A549 (cell line): ENCODE measurements at regions not wholly inside any gene's neighbourhood (a gene's known extent, or its start where the extent isn't known, plus 50 kb on each side); places are given as distances from the start of the nearest gene placed in this dataset.

Experiments
- ATAC-seq, 2 experiments: fragments of 200-7000 bp in 1 of 2; fragments of >200 bp in 1 of 2; cut with Nextera tagmentation in 1 of 2; cut with Tn5 transposase in 1 of 2; 3 replicates each; pipeline versions ENCODE4 v1.8.0 to v1.9.1; 2018 to 2020; ENCODE audit warnings: mild to moderate bottlenecking in 1 of 2, moderate library complexity in 1 of 2
- CTCF ChIA-PET: fragments of 300-600 bp; sonication (Branson Sonifier 250); formaldehyde crosslinking; extraction: SDS; loops from one replicate; lab custom pipeline; 2021; ENCODE audit warnings: antibody characterized with exemption, inconsistent platforms; lab: Yijun Ruan, JAX
- POLR2A ChIA-PET: fragments of 350-600 bp; formaldehyde crosslinking; extraction: SDS; loops from one replicate; lab custom pipeline; 2021; ENCODE audit warnings: antibody characterized with exemption, inconsistent platforms; lab: Yijun Ruan, JAX
- DNase-seq, 2 experiments: peaks; one replicate each; pipeline versions ENCODE4 v3.0.0 to v3.0.0-alpha.2; 2011 to 2016; ENCODE audit warnings: low read depth in 1 of 2, low spot score in 1 of 2
- FAIRE-seq: peaks from 2 replicates; lab custom pipeline; 2011; peaks lifted over from hg19 to GRCh38; lab: Jason Lieb, UNC
- H3K27ac ChIP-seq, 2 experiments: fragments of >200 bp; sonication (Bioruptor Twin); formaldehyde crosslinking; 3 replicates each; pipeline ENCODE4 v1.5.1; 2016 to 2017
- H3K4me1 ChIP-seq: fragments of >200 bp; sonication (Bioruptor Twin); formaldehyde crosslinking; 3 replicates; pipeline ENCODE4 v1.6.1; 2016
- H3K4me2 ChIP-seq: fragments of >200 bp; sonication (Bioruptor Twin); formaldehyde crosslinking; 3 replicates; pipeline ENCODE4 v1.6.1; 2016
- H3K4me3 ChIP-seq: fragments of >200 bp; sonication (Bioruptor Twin); formaldehyde crosslinking; 3 replicates; pipeline ENCODE4 v1.5.1; 2016
- H3K9me3 ChIP-seq: fragments of >200 bp; sonication (Bioruptor Twin); formaldehyde crosslinking; 3 replicates; pipeline ENCODE4 v1.6.1; 2016
- CBX2 ChIP-seq: fragments of 200-600 bp; sonication (generic); IDR thresholded peaks from 2 replicates; pipeline ENCODE4 v1.6.1; 2016; ENCODE audit warnings: low read depth, mild to moderate bottlenecking, borderline replicate concordance
- CEBPB ChIP-seq, 2 experiments: fragments of >200 bp in 1 of 2; sonication (Bioruptor Twin) in 1 of 2; formaldehyde crosslinking in 1 of 2; IDR thresholded peaks; 2 replicates each; pipeline ENCODE4 v1.6.1; 2012 to 2016
- CTCF ChIP-seq: fragments of >200 bp; sonication (Bioruptor Twin); formaldehyde crosslinking; IDR thresholded peaks from 3 replicates; pipeline ENCODE4 v1.5.1; 2016
- E2F6 ChIP-seq: IDR thresholded peaks from 2 replicates; pipeline ENCODE4 v1.6.1; 2012; ENCODE audit warnings: low read depth, borderline replicate concordance
- EHMT2 ChIP-seq: fragments of 200-600 bp; sonication (generic); IDR thresholded peaks from 2 replicates; pipeline ENCODE4 v1.6.1; 2016; ENCODE audit warnings: antibody characterized with exemption, low read depth, mild to moderate bottlenecking, moderate library complexity
- EP300 ChIP-seq, 2 experiments: fragments of >200 bp; sonication (Bioruptor Twin); formaldehyde crosslinking; IDR thresholded peaks; 2 replicates in 1 of 2; 3 replicates in 1 of 2; pipeline ENCODE4 v1.6.1; 2016 to 2017
- FOSL2 ChIP-seq, 2 experiments: fragments of 450-650 bp in 1 of 2; fragments of >200 bp in 1 of 2; sonication (Bioruptor Twin) in 1 of 2; formaldehyde crosslinking; IDR thresholded peaks; 2 replicates each; pipeline versions ENCODE4 v1.5.0 to v1.6.1; 2016 to 2020; ENCODE audit warnings: mild to moderate bottlenecking in 1 of 2, moderate library complexity in 1 of 2
- FOXS1 ChIP-seq: fragments of 250-450 bp; sonication (Bioruptor Pico); IDR thresholded peaks from 2 replicates; pipeline ENCODE4 v1.5.0; 2020; ENCODE audit warnings: mild to moderate bottlenecking, moderate library complexity
- GATA3 ChIP-seq: IDR thresholded peaks from 2 replicates; pipeline ENCODE4 v1.6.1; 2012; ENCODE audit warnings: borderline replicate concordance
- HDAC2 ChIP-seq: fragments of 200-600 bp; sonication (generic); IDR thresholded peaks from 2 replicates; pipeline ENCODE4 v1.6.1; 2016
- HEYL ChIP-seq: fragments of 250-450 bp; sonication (Bioruptor Pico); IDR thresholded peaks from 2 replicates; pipeline ENCODE4 v1.8.0; 2021; ENCODE audit warnings: mild to moderate bottlenecking, moderate library complexity
- HOXA7 ChIP-seq: fragments of 250-450 bp; sonication (Bioruptor Pico); IDR thresholded peaks from 2 replicates; pipeline ENCODE4 v1.5.0; 2020; ENCODE audit warnings: mild to moderate bottlenecking, moderate library complexity
- HOXB13 ChIP-seq: fragments of 250-450 bp; sonication (Bioruptor Pico); IDR thresholded peaks from 2 replicates; pipeline ENCODE4 v1.5.0; 2020; ENCODE audit warnings: low read depth, mild to moderate bottlenecking, moderate library complexity
- HOXB5 ChIP-seq: fragments of 250-450 bp; sonication (Bioruptor Pico); IDR thresholded peaks from 2 replicates; pipeline ENCODE4 v1.5.0; 2020; ENCODE audit warnings: mild to moderate bottlenecking, moderate library complexity
- KDM5A ChIP-seq: fragments of 200-600 bp; sonication (generic); IDR thresholded peaks from 2 replicates; pipeline ENCODE4 v1.6.1; 2016; ENCODE audit warnings: antibody characterized with exemption, mild to moderate bottlenecking
- MAFK ChIP-seq: fragments of 450-650 bp; IDR thresholded peaks from 2 replicates; pipeline ENCODE4 v1.6.1; 2014; ENCODE audit not compliant: partially characterized antibody
- NR3C1 ChIP-seq: fragments of >200 bp; sonication (Bioruptor Twin); formaldehyde crosslinking; IDR thresholded peaks from 3 replicates; pipeline ENCODE4 v1.6.1; 2017
- RAD21 ChIP-seq, 2 experiments: fragments of >200 bp in 1 of 2; sonication (Bioruptor Twin) in 1 of 2; formaldehyde crosslinking in 1 of 2; IDR thresholded peaks in 1 of 2; conservative IDR thresholded peaks in 1 of 2; 2 replicates in 1 of 2; 3 replicates in 1 of 2; pipeline ENCODE4 v1.6.1; 2012 to 2018; ENCODE audit warnings: inconsistent platforms in 1 of 2
- RARB ChIP-seq: fragments of 250-450 bp; sonication (Bioruptor Pico); IDR thresholded peaks from 2 replicates; pipeline ENCODE4 v1.8.0; 2021; ENCODE audit warnings: mild to moderate bottlenecking, moderate library complexity
- RCOR1 ChIP-seq: fragments of 150-350 bp; IDR thresholded peaks from 2 replicates; pipeline ENCODE4 v1.6.1; 2014; ENCODE audit warnings: antibody characterized with exemption, low read length, low read depth
- RFX5 ChIP-seq: fragments of 450-650 bp; IDR thresholded peaks from 2 replicates; pipeline ENCODE4 v1.7.1; 2014; ENCODE audit warnings: antibody characterized with exemption, mild to moderate bottlenecking, moderate library complexity
- RNF2 ChIP-seq: fragments of 200-600 bp; sonication (generic); IDR thresholded peaks from 2 replicates; pipeline ENCODE4 v1.6.1; 2016; ENCODE audit warnings: low read depth, mild to moderate bottlenecking, antibody characterized with exemption, moderate library complexity, borderline replicate concordance
- SMC3 ChIP-seq: fragments of >200 bp; sonication (Bioruptor Twin); formaldehyde crosslinking; IDR thresholded peaks from 3 replicates; pipeline ENCODE4 v1.6.1; 2018; ENCODE audit warnings: inconsistent platforms
- TFCP2L1 ChIP-seq: fragments of 250-450 bp; sonication (Bioruptor Pico); IDR thresholded peaks from 2 replicates; pipeline ENCODE4 v1.5.0; 2021; ENCODE audit warnings: mild to moderate bottlenecking
- USF2 ChIP-seq: fragments of 450-650 bp; IDR thresholded peaks from 2 replicates; pipeline ENCODE4 v1.6.1; 2014; ENCODE audit warnings: antibody characterized with exemption
- ZC3H11A ChIP-seq: fragments of 450-650 bp; IDR thresholded peaks from 2 replicates; pipeline ENCODE4 v1.6.1; 2014; ENCODE audit warnings: antibody characterized with exemption, mild to moderate bottlenecking
- WGBS: methylation state at CpG from one replicate; pipeline ENCODE4 v1.1.6; 2017; ENCODE audit errors: missing lambda C conversion rate; 5-methylcytosine and 5-hydroxymethylcytosine counted together

GRCh38 chr17:51430591-51430990 is 170.2 kb downstream of the UTP18 start (continued):
- TF ChIP-seq FOXS1 (CRISPR knock-in tag) (no peak), RNF2 (no peak)

GRCh38 chr17:51434434-51435170 is 174.3 kb downstream of the UTP18 start:
- H3K9me3 ChIP-seq = no peaks in the 10 kb centered on the region
- DNase-seq (peak in 1 of 2 experiments; percentile 55), FAIRE-seq (no peak), ATAC-seq (no peak; a peak in 2 of 6 replicates)
- peaks cover 23% of the 10 kb centered on the region for H3K4me1 ChIP-seq
- TF ChIP-seq FOSL2 (IDR thresholded peaks at IDR 0.05) = no peak
- peak; percentile 18; the same call in 1 of the 2 replicates for TF ChIP-seq FOSL2 (CRISPR knock-in tag; IDR thresholded peaks at IDR 0.05)
- no peak for TF ChIP-seq RARB (CRISPR knock-in tag)
- ChIA-PET POLR2A (interaction anchor here (0.7 kb wide), 1 partner anchor 11 kb away, joined by 3 read pairs; no protein-coding TSS in a partner anchor), CTCF (interaction anchor here (0.7 to 3.3 kb wide), 18 partner anchors 10 to 793 kb away, joined by 3 to 32 read pairs (median 8); no protein-coding TSS in a partner anchor)
- no peak overlapping the region for H3K4me3 ChIP-seq
- H3K27ac ChIP-seq = peak overlapping the region in 1 of 2 experiments; percentile 38; a peak in 2 of 6 replicates
- H3K4me2 ChIP-seq = peak overlapping the region; percentile 48; the same call in 2 of the 3 replicates
- WGBS = 40% methylated on average over 7 of the region's 7 CpGs

GRCh38 chr17:51435171-51435552 is 174.8 kb downstream of the UTP18 start:
- WGBS = 53% methylated on average over 3 of the region's 3 CpGs
- ChIA-PET CTCF (interaction anchor here (0.7 to 3.3 kb wide), 23 partner anchors 9 to 792 kb away, joined by 3 to 32 read pairs (median 5); no protein-coding TSS in a partner anchor), POLR2A (interaction anchor here (0.7 kb wide), 1 partner anchor 11 kb away, joined by 3 read pairs; no protein-coding TSS in a partner anchor)
- FAIRE-seq (no peak), DNase-seq (no peak), ATAC-seq (no peak; a peak in 1 of 6 replicates)
- TF ChIP-seq RAD21 (conservative IDR thresholded peaks at IDR 0.05 in 1 of 2, IDR thresholded peaks at IDR 0.05 in 1 of 2) (no peak), FOSL2 (IDR thresholded peaks at IDR 0.05) (no peak), FOSL2 (CRISPR knock-in tag; IDR thresholded peaks at IDR 0.05) (no peak), TFCP2L1 (CRISPR knock-in tag) (no peak), HOXB5 (no peak), HDAC2 (no peak), KDM5A (no peak), RCOR1 (no peak), RFX5 (no peak), EP300 (IDR thresholded peaks at IDR 0.05) (no peak), NR3C1 (no peak), CBX2 (no peak), E2F6 (no peak)
- Histone ChIP-seq H3K4me1 (peaks cover 23% of the 10 kb centered on the region), H3K4me2 (peak overlapping the region; percentile 48), H3K4me3 (no peak overlapping the region), H3K27ac (peak overlapping the region in 1 of 2 experiments; percentile 38; a peak in 2 of 6 replicates), H3K9me3 (no peaks in the 10 kb centered on the region; the same call in 2 of the 3 replicates)

GRCh38 chr17:51435641-51436091 is 175.3 kb downstream of the UTP18 start:
- peaks cover 23% of the 10 kb centered on the region for H3K4me1 ChIP-seq
- peak overlapping the region in 1 of 2 experiments; percentile 47; a peak in 3 of 6 replicates for H3K27ac ChIP-seq
- CTCF ChIA-PET = interaction anchor here (0.7 to 3.3 kb wide), 28 partner anchors 9 to 136 kb away, joined by 3 to 32 read pairs (median 4); no protein-coding TSS in a partner anchor
- peak; percentile 90 to 91 for DNase-seq
- 2% methylated on average over 5 of the region's 5 CpGs for WGBS
- peak; percentile 96 to 99 for ATAC-seq
- H3K4me2 ChIP-seq = peak overlapping the region; percentile 48
- FAIRE-seq = peak; percentile 54
- POLR2A ChIA-PET = interaction anchor here (0.7 kb wide), 1 partner anchor 12 kb away, joined by 3 read pairs; no protein-coding TSS in a partner anchor
- no peaks in the 10 kb centered on the region; the same call in 1 of the 3 replicates for H3K9me3 ChIP-seq
- no peak overlapping the region for H3K4me3 ChIP-seq
- peak; percentile 31; the same call in 1 of the 2 replicates for TF ChIP-seq USF2
- TF ChIP-seq CEBPB (IDR thresholded peaks at IDR 0.05) = 0 out of 4 replicates have a peak, but pooled peaks of 1 of the 2 experiments have one; percentile 15
- no peak for TF ChIP-seq MAFK
- TF ChIP-seq CTCF = peak; percentile 66
- no peak for TF ChIP-seq ZC3H11A
- TF ChIP-seq EHMT2 = no peak
- no peak for TF ChIP-seq GATA3
- TF ChIP-seq RCOR1 = no peak
- no peak for TF ChIP-seq HEYL
- TF ChIP-seq HOXA7 (CRISPR knock-in tag) = no peak
- TF ChIP-seq HDAC2 = no peak
- TF ChIP-seq SMC3 = peak; percentile 27; the same call in 1 of the 3 replicates
- TF ChIP-seq HOXB13 (CRISPR knock-in tag) = no peak
- TF ChIP-seq FOXS1 (CRISPR knock-in tag) = no peak
